Peyer's patch (tissue), 4 donors: ENCODE measurements at regions not wholly inside any gene's neighbourhood (a gene's known extent, or its start where the extent isn't known, plus 50 kb on each side); places are given as distances from the start of the nearest gene placed in this dataset.

Experiments
- CTCF ChIP-seq, 6 experiments: fragments of 450-650 bp in 4 of 6; fragments of 200-600 bp in 2 of 6; sonication (generic) in 1 of 6; IDR thresholded peaks; one replicate each; pipeline ENCODE4 v1.5.1; 2017 to 2019; ENCODE audit warnings: antibody characterized with exemption in 6 of 6, mild to moderate bottlenecking in 3 of 6, moderate library complexity in 1 of 6
- POLR2A ChIP-seq, 2 donors: fragments of 450-650 bp; IDR thresholded peaks; one replicate each; pipeline ENCODE4 v1.5.1; 2017; ENCODE audit warnings: antibody characterized with exemption in 2 of 2, mild to moderate bottlenecking in 2 of 2, moderate library complexity in 2 of 2

GRCh38 chr9:78612091-78612490 lies 315.2 kb downstream of the PSAT1 start:
- TF ChIP-seq POLR2A (IDR thresholded peaks at IDR 0.05) (no peak), CTCF (IDR thresholded peaks at IDR 0.05) (no peak)
